Tibial nerve (tissue), 4 donors: ENCODE measurements at regions not wholly inside any gene's neighbourhood (a gene's known extent, or its start where the extent isn't known, plus 50 kb on each side); places are given as distances from the start of the nearest gene placed in this dataset.

ENCODE experiments used
- DNase-seq, 2 donors: peaks; one replicate each; pipeline ENCODE4 v3.0.0-alpha.2; 2019; ENCODE audit warnings: low spot score in 2 of 2
- H3K27ac ChIP-seq, 4 donors: fragments of 200-600 bp; sonication (generic) in 3 of 4; one replicate each; pipeline ENCODE4 v1.5.1; 2017 to 2019; ENCODE audit warnings: mild to moderate bottlenecking in 1 of 4
- H3K27me3 ChIP-seq, 2 donors: fragments of 200-600 bp; sonication (generic) in 1 of 2; one replicate each; pipeline versions ENCODE4 v1.5.1 to v1.6.0; 2017 to 2019
- H3K36me3 ChIP-seq, 3 donors: fragments of 200-600 bp; sonication (generic); one replicate each; pipeline ENCODE4 v1.5.1; 2018 to 2019
- H3K4me1 ChIP-seq, 4 donors: fragments of 200-600 bp; sonication (generic) in 3 of 4; one replicate each; pipeline ENCODE4 v1.5.1; 2017 to 2019
- H3K4me3 ChIP-seq, 4 donors: fragments of 200-600 bp; sonication (generic) in 3 of 4; one replicate each; pipeline ENCODE4 v1.5.1; 2017 to 2019; ENCODE audit warnings: mild to moderate bottlenecking in 1 of 4, moderate library complexity in 1 of 4
- H3K9me3 ChIP-seq, 4 donors: fragments of 200-600 bp; sonication (generic) in 3 of 4; one replicate each; pipeline ENCODE4 v1.5.1; 2017 to 2019
- CTCF ChIP-seq, 5 experiments: fragments of 200-600 bp in 3 of 5; fragments of 450-650 bp in 2 of 5; sonication (generic) in 3 of 5; IDR thresholded peaks; one replicate each; pipeline ENCODE4 v1.5.1; 2016 to 2019; ENCODE audit warnings: antibody characterized with exemption in 5 of 5, mild to moderate bottlenecking in 3 of 5, moderate library complexity in 2 of 5
- EP300 ChIP-seq, 2 donors: sonication (generic); formaldehyde crosslinking; IDR thresholded peaks; one replicate each; pipeline ENCODE4 v1.6.1; 2017; ENCODE audit warnings: antibody characterized with exemption in 2 of 2, mild to moderate bottlenecking in 1 of 2
- POLR2A ChIP-seq, 2 donors: fragments of 450-650 bp; IDR thresholded peaks; one replicate each; pipeline ENCODE4 v1.6.1; 2017; ENCODE audit warnings: antibody characterized with exemption in 2 of 2, mild to moderate bottlenecking in 2 of 2, moderate library complexity in 2 of 2
- WGBS, 2 donors: methylation state at CpG; one replicate each; pipeline ENCODE4 v1.1.5; 2018; 5-methylcytosine and 5-hydroxymethylcytosine counted together

GRCh38 chr4:22901631-22902030 lies 208.9 kb downstream of the GBA3 start:
- no peaks in the 10 kb centered on the region for H3K36me3 ChIP-seq
- H3K27me3 ChIP-seq: no peaks in the 10 kb centered on the region
- no peaks in the 10 kb centered on the region for H3K9me3 ChIP-seq
- no peak for DNase-seq
- H3K27ac ChIP-seq: no peak overlapping the region
- TF ChIP-seq EP300 (IDR thresholded peaks at IDR 0.05): no peak
- no peak for TF ChIP-seq CTCF (IDR thresholded peaks at IDR 0.05)
- no peak for TF ChIP-seq POLR2A (IDR thresholded peaks at IDR 0.05)
- no peaks in the 10 kb centered on the region for H3K4me1 ChIP-seq
- no peak overlapping the region for H3K4me3 ChIP-seq
- 61 to 66% methylated on average over 1 of the region's 1 CpG for WGBS, 2 donors

GRCh38 chr4:22900876-22901275 lies 208.1 kb downstream of the GBA3 start:
- no peaks in the 10 kb centered on the region for H3K27me3 ChIP-seq
- H3K27ac ChIP-seq: no peak overlapping the region
- H3K4me3 ChIP-seq: no peak overlapping the region
- 35 to 41% methylated on average over 2 of the region's 2 CpGs for WGBS, 2 donors
- H3K9me3 ChIP-seq: no peaks in the 10 kb centered on the region
- H3K4me1 ChIP-seq: no peaks in the 10 kb centered on the region
- no peak for DNase-seq
- no peaks in the 10 kb centered on the region for H3K36me3 ChIP-seq
- TF ChIP-seq POLR2A (IDR thresholded peaks at IDR 0.05): no peak
- TF ChIP-seq EP300 (IDR thresholded peaks at IDR 0.05): no peak
- no peak for TF ChIP-seq CTCF (IDR thresholded peaks at IDR 0.05)

GRCh38 chr4:22897520-22898108 lies 204.9 kb downstream of the GBA3 start:
- TF ChIP-seq POLR2A (IDR thresholded peaks at IDR 0.05): no peak
- peak; percentile 37 to 67 (median 51) for TF ChIP-seq CTCF (IDR thresholded peaks at IDR 0.05)
- no peak for TF ChIP-seq EP300 (IDR thresholded peaks at IDR 0.05)
- WGBS, 2 donors: 50 to 56% methylated on average over 6 of the region's 6 CpGs
- Histone ChIP-seq H3K9me3 (no peaks in the 10 kb centered on the region), H3K4me1 (no peaks in the 10 kb centered on the region), H3K27me3 (no peaks in the 10 kb centered on the region), H3K36me3 (no peaks in the 10 kb centered on the region), H3K27ac (no peak overlapping the region), H3K4me3 (no peak overlapping the region)
- no peak for DNase-seq

- H3K4me3 ChIP-seq: no peak overlapping the region
- 67 to 71% methylated on average over 1 of the region's 1 CpG for WGBS, 2 donors
- H3K27me3 ChIP-seq: no peaks in the 10 kb centered on the region
- no peaks in the 10 kb centered on the region for H3K9me3 ChIP-seq
- H3K4me1 ChIP-seq: no peaks in the 10 kb centered on the region
- no peaks in the 10 kb centered on the region for H3K36me3 ChIP-seq
- no peak for TF ChIP-seq EP300 (IDR thresholded peaks at IDR 0.05)
- TF ChIP-seq POLR2A (IDR thresholded peaks at IDR 0.05): no peak
- TF ChIP-seq CTCF (IDR thresholded peaks at IDR 0.05): no peak
- no peak for DNase-seq
- H3K27ac ChIP-seq: no peak overlapping the region
Observed at GRCh38 chr4:22895482-22895881, 202.7 kb downstream of the GBA3 start.

GRCh38 chr4:22884157-22884556 lies 191.4 kb downstream of the GBA3 start:
- Histone ChIP-seq H3K27me3 (no peaks in the 10 kb centered on the region), H3K27ac (no peak overlapping the region), H3K36me3 (no peaks in the 10 kb centered on the region), H3K4me1 (no peaks in the 10 kb centered on the region), H3K4me3 (no peak overlapping the region), H3K9me3 (no peaks in the 10 kb centered on the region)
- DNase-seq: no peak
- TF ChIP-seq POLR2A (IDR thresholded peaks at IDR 0.05) (no peak), CTCF (IDR thresholded peaks at IDR 0.05) (no peak), EP300 (IDR thresholded peaks at IDR 0.05) (no peak)
